ENCODE measurements at regions not wholly inside any gene's neighbourhood (a gene's known extent, or its start where the extent isn't known, plus 50 kb on each side); places are given as distances from the start of the nearest gene placed in this dataset.

DNA sequence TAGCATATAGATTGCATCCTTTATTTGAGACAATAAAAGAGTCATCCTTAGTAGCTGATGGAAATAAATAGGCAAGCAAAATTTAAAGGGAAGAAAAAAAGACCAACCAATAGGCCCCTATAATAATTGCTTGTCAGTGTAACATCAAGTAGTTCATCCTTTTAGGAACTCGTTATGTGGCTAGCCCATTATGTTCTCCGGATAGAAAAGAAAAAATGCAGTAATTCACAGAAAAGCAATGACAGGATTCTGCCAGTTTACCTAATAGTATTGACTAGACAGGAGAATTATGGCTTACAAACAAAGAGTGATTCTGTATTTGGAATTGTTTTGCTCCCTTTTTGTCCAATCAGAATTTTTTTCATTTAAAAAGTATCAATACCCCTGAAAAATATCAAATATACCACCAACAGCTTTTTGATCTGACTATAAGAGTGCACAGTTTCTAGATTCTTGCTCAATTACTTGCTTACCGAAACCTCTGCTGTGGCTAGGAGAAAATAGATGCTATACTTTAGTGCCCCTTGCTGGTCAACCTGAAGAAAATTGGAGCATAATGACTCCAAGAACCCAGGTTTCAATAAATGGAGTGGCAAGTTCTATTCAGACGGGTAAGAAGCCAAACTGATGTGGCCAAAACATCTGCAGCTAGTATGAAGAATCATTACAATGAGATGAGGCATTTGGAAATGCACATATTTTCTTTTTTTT is 91.5 kb upstream of the SASH1 start:
- Histone ChIP-seq H3K4me1 (ENCODE audit: control insufficient read depth, low read depth, low read length) (no peaks in the 10 kb centered on the region), H2AK5ac (ENCODE audit: low read length) (no peak overlapping the region), H3K79me1 (ENCODE audit: low read length) (no peaks in the 10 kb centered on the region), H3K4ac (ENCODE audit: low read depth, low read length) (no peak overlapping the region), H3K18ac (ENCODE audit: low read length) (no peak overlapping the region), H2BK5ac (ENCODE audit: low read length) (no peak overlapping the region), H3K4me2 (ENCODE audit: low read length) (no peak overlapping the region), H3K27ac (ENCODE audit: low read depth, low read length) (no peak overlapping the region), H3K4me3 (ENCODE audit: low read length) (no peak overlapping the region), H3K36me3 (ENCODE audit: control insufficient read depth, insufficient read depth, low read length) (no peaks in the 10 kb centered on the region), H3K27me3 (ENCODE audit: insufficient read depth, low read length, poor library complexity) (no peaks in the 10 kb centered on the region), H3K56ac (ENCODE audit: low read length) (no peak overlapping the region), H3K9ac (ENCODE audit: low read length) (no peak overlapping the region), H3K79me2 (ENCODE audit: control insufficient read depth, insufficient read depth, low read length) (no peaks in the 10 kb centered on the region), H2BK15ac (replicated peaks; ENCODE audit: low read depth) (no peak overlapping the region), H4K8ac (ENCODE audit: low read depth, low read length) (no peak overlapping the region), H2BK120ac (ENCODE audit: low read depth, low read length) (no peak overlapping the region), H3K23ac (ENCODE audit: low read length) (no peak overlapping the region), H4K5ac (ENCODE audit: low read length) (no peak overlapping the region)
- peak; percentile 52 for DNase-seq
- WGBS (ENCODE audit: extremely low coverage, insufficient coverage, low lambda C conversion rate): no CpG with 5 or more reads among the region's 4 CpGs

GRCh38 chr6:148251891-148252290 is 90.7 kb upstream of the SASH1 start:
- Histone ChIP-seq H3K4ac (ENCODE audit: low read depth, low read length) (no peak overlapping the region), H2BK15ac (replicated peaks; ENCODE audit: low read depth) (no peak overlapping the region), H2BK5ac (ENCODE audit: low read length) (no peak overlapping the region), H3K18ac (ENCODE audit: low read length) (no peak overlapping the region), H3K27me3 (ENCODE audit: insufficient read depth, low read length, poor library complexity) (no peaks in the 10 kb centered on the region), H3K56ac (ENCODE audit: low read length) (no peak overlapping the region), H3K4me3 (ENCODE audit: low read length) (no peak overlapping the region), H4K5ac (ENCODE audit: low read length) (no peak overlapping the region), H3K9ac (ENCODE audit: low read length) (no peak overlapping the region), H3K36me3 (ENCODE audit: control insufficient read depth, insufficient read depth, low read length) (no peaks in the 10 kb centered on the region), H3K27ac (ENCODE audit: low read depth, low read length) (no peak overlapping the region), H2AK5ac (ENCODE audit: low read length) (no peak overlapping the region), H3K4me2 (ENCODE audit: low read length) (no peak overlapping the region), H3K79me1 (ENCODE audit: low read length) (no peaks in the 10 kb centered on the region), H3K4me1 (ENCODE audit: control insufficient read depth, low read depth, low read length) (no peaks in the 10 kb centered on the region), H3K79me2 (ENCODE audit: control insufficient read depth, insufficient read depth, low read length) (no peaks in the 10 kb centered on the region), H2BK120ac (ENCODE audit: low read depth, low read length) (no peak overlapping the region), H4K8ac (ENCODE audit: low read depth, low read length) (no peak overlapping the region), H3K23ac (ENCODE audit: low read length) (no peak overlapping the region)
- WGBS (ENCODE audit: extremely low coverage, insufficient coverage, low lambda C conversion rate): no CpG with 5 or more reads among the region's 7 CpGs
- DNase-seq: no peak

DNA sequence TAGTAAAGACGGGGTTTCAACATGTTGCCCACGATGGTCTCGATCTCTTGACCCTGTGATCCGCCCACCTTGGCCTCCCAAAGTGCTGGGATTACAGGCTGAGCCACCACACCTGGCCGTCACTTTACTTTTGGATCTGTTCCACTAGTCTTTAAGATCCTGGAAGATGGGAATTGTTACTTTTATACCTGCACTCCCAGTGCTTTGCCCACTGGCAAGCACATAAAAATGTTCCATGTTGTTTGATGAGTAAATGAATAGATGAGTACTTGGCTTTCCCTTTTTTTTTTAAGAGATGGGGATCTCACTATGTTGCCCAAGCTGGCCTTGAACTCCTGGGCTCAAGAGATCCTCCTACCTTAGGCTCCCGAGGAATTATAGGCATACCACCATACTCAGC is 84.8 kb upstream of the SASH1 start:
- Histone ChIP-seq H3K56ac (ENCODE audit: low read length) (no peak overlapping the region), H3K18ac (ENCODE audit: low read length) (no peak overlapping the region), H3K4me3 (ENCODE audit: low read length) (no peak overlapping the region), H2BK5ac (ENCODE audit: low read length) (no peak overlapping the region), H3K23ac (ENCODE audit: low read length) (no peak overlapping the region), H3K27ac (ENCODE audit: low read depth, low read length) (no peak overlapping the region), H3K4ac (ENCODE audit: low read depth, low read length) (no peak overlapping the region), H3K9ac (ENCODE audit: low read length) (no peak overlapping the region), H3K36me3 (ENCODE audit: control insufficient read depth, insufficient read depth, low read length) (no peaks in the 10 kb centered on the region), H2BK120ac (ENCODE audit: low read depth, low read length) (no peak overlapping the region), H3K4me2 (ENCODE audit: low read length) (no peak overlapping the region), H2AK5ac (ENCODE audit: low read length) (no peak overlapping the region), H4K8ac (ENCODE audit: low read depth, low read length) (no peak overlapping the region), H3K79me2 (ENCODE audit: control insufficient read depth, insufficient read depth, low read length) (no peaks in the 10 kb centered on the region), H3K79me1 (ENCODE audit: low read length) (no peaks in the 10 kb centered on the region), H3K4me1 (ENCODE audit: control insufficient read depth, low read depth, low read length) (no peaks in the 10 kb centered on the region), H4K5ac (ENCODE audit: low read length) (no peak overlapping the region), H2BK15ac (replicated peaks; ENCODE audit: low read depth) (no peak overlapping the region), H3K27me3 (ENCODE audit: insufficient read depth, low read length, poor library complexity) (no peaks in the 10 kb centered on the region)
- DNase-seq: no peak
- no CpG with 5 or more reads among the region's 6 CpGs for WGBS (ENCODE audit: extremely low coverage, insufficient coverage, low lambda C conversion rate)

- Histone ChIP-seq H3K9ac (ENCODE audit: low read length) (no peak overlapping the region), H2BK120ac (ENCODE audit: low read depth, low read length) (no peak overlapping the region), H2BK15ac (replicated peaks; ENCODE audit: low read depth) (no peak overlapping the region), H2BK5ac (ENCODE audit: low read length) (no peak overlapping the region), H4K8ac (ENCODE audit: low read depth, low read length) (no peak overlapping the region), H3K4me1 (ENCODE audit: control insufficient read depth, low read depth, low read length) (no peaks in the 10 kb centered on the region), H3K4ac (ENCODE audit: low read depth, low read length) (no peak overlapping the region), H3K27me3 (ENCODE audit: insufficient read depth, low read length, poor library complexity) (no peaks in the 10 kb centered on the region), H3K79me1 (ENCODE audit: low read length) (no peaks in the 10 kb centered on the region), H3K27ac (ENCODE audit: low read depth, low read length) (no peak overlapping the region), H3K23ac (ENCODE audit: low read length) (no peak overlapping the region), H3K4me3 (ENCODE audit: low read length) (no peak overlapping the region), H3K79me2 (ENCODE audit: control insufficient read depth, insufficient read depth, low read length) (no peaks in the 10 kb centered on the region), H3K56ac (ENCODE audit: low read length) (no peak overlapping the region), H3K36me3 (ENCODE audit: control insufficient read depth, insufficient read depth, low read length) (no peaks in the 10 kb centered on the region), H3K18ac (ENCODE audit: low read length) (no peak overlapping the region), H3K4me2 (ENCODE audit: low read length) (no peak overlapping the region), H4K5ac (ENCODE audit: low read length) (no peak overlapping the region), H2AK5ac (ENCODE audit: low read length) (no peak overlapping the region)
- no peak for DNase-seq
- no CpG with 5 or more reads among the region's 5 CpGs for WGBS (ENCODE audit: extremely low coverage, insufficient coverage, low lambda C conversion rate)
Measured at GRCh38 chr6:148258868-148259267, 83.8 kb upstream of the SASH1 start.

DNA sequence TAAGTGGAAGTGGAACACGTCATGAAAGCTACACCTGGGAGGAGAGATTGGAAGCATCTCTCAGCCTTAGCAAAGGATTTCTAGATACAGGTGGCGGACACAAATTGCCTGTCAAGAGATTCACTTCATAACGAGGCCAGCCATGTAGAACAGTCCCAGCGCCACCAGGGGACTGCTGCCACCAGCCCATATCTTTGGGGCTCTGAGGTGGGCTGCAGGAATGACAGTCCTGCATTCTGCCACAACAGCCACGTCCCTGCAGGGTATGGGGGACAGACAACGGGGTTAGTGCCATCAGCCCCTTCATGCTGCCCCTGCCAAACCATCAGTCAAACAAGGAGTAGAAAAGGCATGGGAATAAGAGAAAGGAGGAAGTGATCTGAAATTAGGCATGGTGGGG is 81.2 kb upstream of the SASH1 start:
- no peak overlapping the region for H3K27ac ChIP-seq (ENCODE audit: low read depth, low read length)
- H3K79me1 ChIP-seq (ENCODE audit: low read length): no peaks in the 10 kb centered on the region
- H2AK5ac ChIP-seq (ENCODE audit: low read length): no peak overlapping the region
- no peak overlapping the region for H3K4me2 ChIP-seq (ENCODE audit: low read length)
- no peak overlapping the region for H3K56ac ChIP-seq (ENCODE audit: low read length)
- no peak overlapping the region for H4K8ac ChIP-seq (ENCODE audit: low read depth, low read length)
- no peak overlapping the region for H3K18ac ChIP-seq (ENCODE audit: low read length)
- no peaks in the 10 kb centered on the region for H3K27me3 ChIP-seq (ENCODE audit: insufficient read depth, low read length, poor library complexity)
- H3K79me2 ChIP-seq (ENCODE audit: control insufficient read depth, insufficient read depth, low read length): no peaks in the 10 kb centered on the region
- H3K9ac ChIP-seq (ENCODE audit: low read length): no peak overlapping the region
- no peak for DNase-seq
- no peak overlapping the region for H2BK5ac ChIP-seq (ENCODE audit: low read length)
- whole genome bisulfite sequencing (ENCODE audit: extremely low coverage, insufficient coverage, low lambda C conversion rate): no CpG with 5 or more reads among the region's 6 CpGs
- H3K36me3 ChIP-seq (ENCODE audit: control insufficient read depth, insufficient read depth, low read length): no peaks in the 10 kb centered on the region
- H3K4ac ChIP-seq (ENCODE audit: low read depth, low read length): no peak overlapping the region
- H3K4me3 ChIP-seq (ENCODE audit: low read length): no peak overlapping the region
- no peak overlapping the region for H2BK120ac ChIP-seq (ENCODE audit: low read depth, low read length)
- H2BK15ac ChIP-seq (replicated peaks; ENCODE audit: low read depth): no peak overlapping the region
- H3K23ac ChIP-seq (ENCODE audit: low read length): no peak overlapping the region
- H3K4me1 ChIP-seq (ENCODE audit: control insufficient read depth, low read depth, low read length): no peaks in the 10 kb centered on the region
- no peak overlapping the region for H4K5ac ChIP-seq (ENCODE audit: low read length)

GRCh38 chr6:148263010-148263409 is 79.6 kb upstream of the SASH1 start:
- Histone ChIP-seq H3K23ac (ENCODE audit: low read length) (no peak overlapping the region), H3K4me2 (ENCODE audit: low read length) (no peak overlapping the region), H2AK5ac (ENCODE audit: low read length) (no peak overlapping the region), H3K56ac (ENCODE audit: low read length) (no peak overlapping the region), H3K18ac (ENCODE audit: low read length) (no peak overlapping the region), H2BK120ac (ENCODE audit: low read depth, low read length) (no peak overlapping the region), H3K4me3 (ENCODE audit: low read length) (no peak overlapping the region), H2BK15ac (replicated peaks; ENCODE audit: low read depth) (no peak overlapping the region), H3K79me2 (ENCODE audit: control insufficient read depth, insufficient read depth, low read length) (no peaks in the 10 kb centered on the region), H3K36me3 (ENCODE audit: control insufficient read depth, insufficient read depth, low read length) (no peaks in the 10 kb centered on the region), H3K27me3 (ENCODE audit: insufficient read depth, low read length, poor library complexity) (no peaks in the 10 kb centered on the region), H3K27ac (ENCODE audit: low read depth, low read length) (no peak overlapping the region), H3K4me1 (ENCODE audit: control insufficient read depth, low read depth, low read length) (no peaks in the 10 kb centered on the region), H2BK5ac (ENCODE audit: low read length) (no peak overlapping the region), H4K5ac (ENCODE audit: low read length) (no peak overlapping the region), H3K79me1 (ENCODE audit: low read length) (no peaks in the 10 kb centered on the region), H4K8ac (ENCODE audit: low read depth, low read length) (no peak overlapping the region), H3K4ac (ENCODE audit: low read depth, low read length) (no peak overlapping the region), H3K9ac (ENCODE audit: low read length) (no peak overlapping the region)
- no CpG with 5 or more reads among the region's 3 CpGs for WGBS (ENCODE audit: extremely low coverage, insufficient coverage, low lambda C conversion rate)
- no peak for DNase-seq
